DOHH2 (cell line): ENCODE measurements at regions not wholly inside any gene's neighbourhood (a gene's known extent, or its start where the extent isn't known, plus 50 kb on each side); places are given as distances from the start of the nearest gene placed in this dataset.
"Not testable (repeated sequence)": the region's sequence is repeated elsewhere in the genome, so short reads cannot be mapped to it uniquely, and the experiment has no call there.

Experiments used
- H3F3A ChIP-seq: fragments of 200-600 bp; sonication (generic), shearing (Covaris generic); 2 replicates; pipeline ENCODE4 v1.6.0; 2016; ENCODE audit warnings: antibody characterized with exemption, mild to moderate bottlenecking; ENCODE audit not compliant: control insufficient read depth, insufficient read depth
- H3K27ac ChIP-seq: fragments of 200-600 bp; sonication (generic); 2 replicates; pipeline ENCODE4 v1.5.1; 2014; ENCODE audit warnings: low read depth, mild to moderate bottlenecking, low read length, moderate library complexity
- H3K27me3 ChIP-seq: fragments of 200-600 bp; sonication (generic); 2 replicates; pipeline ENCODE4 v1.6.1; 2014; ENCODE audit warnings: mild to moderate bottlenecking, low read length, mixed read lengths; ENCODE audit not compliant: control insufficient read depth
- H3K36me3 ChIP-seq: fragments of 200-600 bp; sonication (generic); 2 replicates; pipeline ENCODE4 v1.6.1; 2014; ENCODE audit warnings: mild to moderate bottlenecking, low read length, moderate library complexity, mixed read lengths; ENCODE audit not compliant: control insufficient read depth
- H3K4me1 ChIP-seq: fragments of 200-600 bp; sonication (generic); 2 replicates; pipeline ENCODE4 v1.6.1; 2014; ENCODE audit warnings: mild to moderate bottlenecking, low read length, mixed read lengths; ENCODE audit not compliant: control insufficient read depth
- H3K4me2 ChIP-seq: fragments of 200-600 bp; sonication (generic); 2 replicates; pipeline ENCODE4 v1.6.0; 2014; ENCODE audit warnings: mild to moderate bottlenecking, low read length, moderate library complexity
- H3K4me3 ChIP-seq: fragments of 200-600 bp; sonication (generic); 2 replicates; pipeline ENCODE4 v1.5.1; 2014; ENCODE audit warnings: mild to moderate bottlenecking, low read length, mixed read lengths
- H3K79me2 ChIP-seq: fragments of 200-600 bp; sonication (generic); 2 replicates; pipeline ENCODE4 v1.6.1; 2014; ENCODE audit warnings: mild to moderate bottlenecking, low read length, mixed read lengths; ENCODE audit not compliant: control insufficient read depth
- H3K9me2 ChIP-seq: fragments of 200-600 bp; sonication (generic); replicated peaks from 2 replicates; pipeline ENCODE4 v1.6.1; 2014; ENCODE audit warnings: mild to moderate bottlenecking, low read length, mixed read lengths; ENCODE audit not compliant: control insufficient read depth
- H3K9me3 ChIP-seq: fragments of 200-600 bp; sonication (generic); 2 replicates; pipeline ENCODE4 v1.6.1; 2014; ENCODE audit warnings: antibody characterized with exemption, low read length, mixed read lengths; ENCODE audit not compliant: control insufficient read depth, insufficient read depth
- H4K20me1 ChIP-seq: fragments of 200-600 bp; sonication (generic); 2 replicates; pipeline ENCODE4 v1.6.0; 2014; ENCODE audit warnings: low read depth, mild to moderate bottlenecking, antibody characterized with exemption, low read length, moderate library complexity; ENCODE audit not compliant: control insufficient read depth, insufficient read depth
- EZH2phosphoT487 ChIP-seq: fragments of 200-600 bp; sonication (generic); IDR thresholded peaks from 2 replicates; pipeline ENCODE4 v1.6.1; 2017; ENCODE audit warnings: borderline replicate concordance, mild to moderate bottlenecking, antibody characterized with exemption, low read length, moderate library complexity, mixed read lengths
- TF ChIP-seq, protein P1 (sequence below): fragments of 200-600 bp; sonication (generic); IDR thresholded peaks from one replicate; pipeline ENCODE4 v1.5.1; 2014; ENCODE audit warnings: antibody characterized with exemption, mild to moderate bottlenecking, low read depth, low read length; ENCODE audit not compliant: poor library complexity, severe bottlenecking

- H3F3A ChIP-seq, result no peaks in the 10 kb centered on the region
- H3K4me1 ChIP-seq, result no peaks in the 10 kb centered on the region
- H3K27me3 ChIP-seq, result no peaks in the 10 kb centered on the region
- no peaks in the 10 kb centered on the region for H3K79me2 ChIP-seq
- H3K9me3 ChIP-seq, result no peaks in the 10 kb centered on the region
- no peak overlapping the region for H3K27ac ChIP-seq
- H3K36me3 ChIP-seq, result no peaks in the 10 kb centered on the region
- H3K4me3 ChIP-seq, result no peak overlapping the region
- no peaks in the 10 kb centered on the region for H3K9me2 ChIP-seq
- no peak overlapping the region for H3K4me2 ChIP-seq
- TF ChIP-seq, protein P1, sequence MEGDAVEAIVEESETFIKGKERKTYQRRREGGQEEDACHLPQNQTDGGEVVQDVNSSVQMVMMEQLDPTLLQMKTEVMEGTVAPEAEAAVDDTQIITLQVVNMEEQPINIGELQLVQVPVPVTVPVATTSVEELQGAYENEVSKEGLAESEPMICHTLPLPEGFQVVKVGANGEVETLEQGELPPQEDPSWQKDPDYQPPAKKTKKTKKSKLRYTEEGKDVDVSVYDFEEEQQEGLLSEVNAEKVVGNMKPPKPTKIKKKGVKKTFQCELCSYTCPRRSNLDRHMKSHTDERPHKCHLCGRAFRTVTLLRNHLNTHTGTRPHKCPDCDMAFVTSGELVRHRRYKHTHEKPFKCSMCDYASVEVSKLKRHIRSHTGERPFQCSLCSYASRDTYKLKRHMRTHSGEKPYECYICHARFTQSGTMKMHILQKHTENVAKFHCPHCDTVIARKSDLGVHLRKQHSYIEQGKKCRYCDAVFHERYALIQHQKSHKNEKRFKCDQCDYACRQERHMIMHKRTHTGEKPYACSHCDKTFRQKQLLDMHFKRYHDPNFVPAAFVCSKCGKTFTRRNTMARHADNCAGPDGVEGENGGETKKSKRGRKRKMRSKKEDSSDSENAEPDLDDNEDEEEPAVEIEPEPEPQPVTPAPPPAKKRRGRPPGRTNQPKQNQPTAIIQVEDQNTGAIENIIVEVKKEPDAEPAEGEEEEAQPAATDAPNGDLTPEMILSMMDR, result no peak
- TF ChIP-seq EZH2phosphoT487, result no peak
- H4K20me1 ChIP-seq, result no peaks in the 10 kb centered on the region
Measured at GRCh38 chr21:23130308-23130707, 2132.1 kb downstream of the NCAM2 start.

- no peaks in the 10 kb centered on the region for H3K4me1 ChIP-seq
- H3K4me2 ChIP-seq, result no peak overlapping the region
- no peaks in the 10 kb centered on the region for H3K36me3 ChIP-seq
- no peak overlapping the region for H3K4me3 ChIP-seq
- TF ChIP-seq, protein P1, result peak; percentile 19
- no peak for TF ChIP-seq EZH2phosphoT487
- H3F3A ChIP-seq, result no peaks in the 10 kb centered on the region
- no peaks in the 10 kb centered on the region for H4K20me1 ChIP-seq
- H3K79me2 ChIP-seq, result no peaks in the 10 kb centered on the region
- H3K9me2 ChIP-seq, result no peaks in the 10 kb centered on the region
- no peaks in the 10 kb centered on the region for H3K9me3 ChIP-seq
- H3K27me3 ChIP-seq, result no peaks in the 10 kb centered on the region
- H3K27ac ChIP-seq, result no peak overlapping the region
Measured at GRCh38 chr21:23131177-23131576, 2133.0 kb downstream of the NCAM2 start.

DNA sequence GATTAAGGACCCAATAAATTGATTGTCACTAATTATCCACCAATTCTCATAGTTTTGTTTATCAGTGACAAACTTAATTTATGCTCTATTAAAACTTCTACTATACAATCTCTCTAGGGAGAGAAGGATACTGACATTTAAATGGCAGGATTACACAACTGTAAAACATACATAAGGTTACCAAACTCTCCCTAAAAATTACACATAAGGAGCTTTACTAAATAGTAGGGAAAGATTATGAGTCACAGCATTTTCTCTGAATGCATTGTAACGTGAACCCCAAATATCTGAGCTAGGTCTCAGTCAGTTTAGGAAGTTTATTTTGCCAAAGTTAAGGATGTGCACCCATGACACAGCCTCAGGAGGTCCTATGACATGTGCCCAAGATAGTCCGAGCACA is 2140.6 kb downstream of the NCAM2 start:
- H3K79me2 ChIP-seq, result no peaks in the 10 kb centered on the region
- no peaks in the 10 kb centered on the region for H3K36me3 ChIP-seq
- H3K9me3 ChIP-seq, result no peaks in the 10 kb centered on the region
- no peaks in the 10 kb centered on the region for H3F3A ChIP-seq
- TF ChIP-seq, protein P1, result no peak
- no peak for TF ChIP-seq EZH2phosphoT487
- no peaks in the 10 kb centered on the region for H3K27me3 ChIP-seq
- no peak overlapping the region for H3K27ac ChIP-seq
- no peak overlapping the region for H3K4me2 ChIP-seq
- H3K4me1 ChIP-seq, result no peaks in the 10 kb centered on the region
- H4K20me1 ChIP-seq, result no peaks in the 10 kb centered on the region
- no peak overlapping the region for H3K4me3 ChIP-seq
- H3K9me2 ChIP-seq, result no peaks in the 10 kb centered on the region

DNA sequence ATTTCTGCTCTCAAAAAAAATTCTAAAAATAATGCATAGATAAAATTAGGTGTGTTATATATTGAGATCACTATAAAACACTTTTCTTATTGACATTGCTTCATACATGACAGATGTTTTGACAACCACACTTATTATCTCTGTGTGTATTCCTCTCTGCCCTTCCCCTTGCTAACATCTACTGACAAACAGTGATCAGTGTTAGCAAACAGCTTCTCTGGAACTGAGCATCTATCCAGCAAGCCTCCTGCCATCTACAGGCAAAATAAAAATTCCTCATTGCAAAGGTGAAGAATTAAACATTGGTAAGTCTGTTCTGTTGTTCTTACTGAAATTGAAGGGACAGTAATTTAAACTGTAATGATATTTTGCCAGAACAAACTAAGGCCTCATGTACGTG is 2153.9 kb downstream of the NCAM2 start:
- Histone ChIP-seq H4K20me1 (no peaks in the 10 kb centered on the region), H3K9me3 (no peaks in the 10 kb centered on the region; the same call in 1 of the 2 replicates), H3F3A (no peaks in the 10 kb centered on the region), H3K36me3 (no peaks in the 10 kb centered on the region), H3K27ac (no peak overlapping the region), H3K9me2 (no peaks in the 10 kb centered on the region), H3K4me1 (no peaks in the 10 kb centered on the region), H3K4me2 (no peak overlapping the region), H3K79me2 (no peaks in the 10 kb centered on the region), H3K4me3 (no peak overlapping the region), H3K27me3 (no peaks in the 10 kb centered on the region)
- TF ChIP-seq, protein P1, result no peak
- no peak for TF ChIP-seq EZH2phosphoT487

GRCh38 chr21:23153842-23154241 is 2155.6 kb downstream of the NCAM2 start:
- H3K4me1 ChIP-seq, result not testable (repeated sequence)

More at GRCh38 chr21:23153842-23154241, 2155.6 kb downstream of the NCAM2 start:
- H3K4me2 ChIP-seq, H3K9me2 ChIP-seq, H3F3A ChIP-seq, H3K9me3 ChIP-seq, H3K79me2 ChIP-seq, H4K20me1 ChIP-seq, H3K4me3 ChIP-seq, H3K36me3 ChIP-seq, H3K27ac ChIP-seq, H3K27me3 ChIP-seq: not testable (repeated sequence)
